Hypothalamus (tissue), 51 donors: ENCODE measurements at regions not wholly inside any gene's neighbourhood (a gene's known extent, or its start where the extent isn't known, plus 50 kb on each side); places are given as distances from the start of the nearest gene placed in this dataset.
"Not testable (repeated sequence)": the region's sequence is repeated elsewhere in the genome, so short reads cannot be mapped to it uniquely, and the experiment has no call there.

Source experiments
- DNase-seq, 51 donors: peaks; one replicate each; lab custom pipeline; 2025; lab: John Stamatoyannopoulos, UW

- DNase-seq, result no peak
These were observed 54.2 kb upstream of the OPRM1 start for GRCh38 chr6:153984811-153985210.

DNA sequence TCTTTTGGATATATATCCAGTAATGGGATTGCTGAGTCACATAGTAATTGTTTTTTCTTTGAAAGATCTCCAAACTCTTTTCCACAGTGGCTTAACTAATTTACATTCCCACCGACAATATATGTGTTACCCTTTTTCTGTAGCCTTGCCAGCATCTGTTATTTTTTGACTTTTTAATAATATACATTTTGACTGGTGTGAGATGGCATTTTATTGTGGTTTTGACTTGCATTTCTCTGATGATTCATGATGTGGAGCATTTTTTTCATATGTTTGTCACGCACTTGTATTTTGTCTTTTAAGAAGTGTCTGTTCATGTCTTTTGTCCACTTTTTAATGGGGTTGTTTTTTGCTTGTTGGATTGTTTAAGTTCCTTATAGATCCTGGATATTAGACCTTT lies 58.9 kb upstream of the OPRM1 start:
- no peak for DNase-seq

GRCh38 chr6:153978911-153979548 lies 60.0 kb upstream of the OPRM1 start:
- DNase-seq, result not testable (repeated sequence)

DNA sequence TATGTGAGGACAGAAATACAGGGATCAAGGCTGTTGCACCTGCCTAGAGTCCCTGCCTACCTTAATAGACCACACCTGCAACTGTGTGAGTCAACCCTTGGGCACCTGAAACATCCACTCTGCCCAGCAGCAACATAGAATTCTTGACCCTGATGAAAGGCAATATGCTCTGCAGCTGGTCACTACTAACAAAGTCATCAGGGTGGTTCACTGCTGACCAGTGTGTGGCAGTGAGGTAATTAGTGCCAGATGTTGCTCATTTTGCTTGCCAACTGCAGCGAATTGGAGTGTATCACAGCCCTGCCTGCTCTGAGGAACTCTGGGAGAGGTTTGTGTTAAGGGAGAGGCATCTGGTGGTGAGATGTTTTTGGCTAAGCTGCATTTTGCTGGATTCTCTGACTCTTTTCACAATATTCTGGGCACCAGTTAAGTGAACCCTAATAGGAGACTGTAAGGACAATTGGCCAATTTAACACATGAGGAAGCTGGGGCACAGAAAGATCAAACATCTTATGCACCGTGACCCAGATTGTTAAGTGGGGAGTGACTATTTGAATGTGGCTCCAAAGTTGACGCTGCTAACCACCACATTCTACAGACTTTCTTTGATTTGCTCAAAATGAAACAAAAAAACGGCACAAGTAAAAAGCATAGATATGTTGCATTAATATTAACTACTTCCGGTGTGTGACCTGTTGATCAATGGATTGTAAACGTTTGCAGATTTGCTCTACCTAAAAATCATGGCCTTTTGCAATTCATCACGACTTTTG lies 61.9 kb upstream of the OPRM1 start:
- no peak for DNase-seq

DNA sequence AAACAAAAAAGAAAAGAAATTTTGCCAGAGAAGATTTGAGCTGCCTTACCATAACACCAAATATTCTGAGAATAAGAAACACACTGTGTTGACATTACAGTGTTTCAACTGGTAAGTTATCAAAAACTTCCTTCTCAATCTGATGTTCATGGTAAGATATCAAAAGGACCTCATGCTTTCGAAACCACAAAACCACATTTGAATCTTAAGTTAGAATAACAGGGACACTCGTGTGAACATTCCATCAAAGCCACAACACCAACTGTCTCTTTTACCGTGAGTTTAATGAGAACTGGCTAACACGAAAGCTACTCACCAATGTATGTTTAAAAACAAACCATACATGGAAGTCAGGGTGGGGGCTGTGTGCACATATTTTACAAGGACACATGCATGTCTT lies 73.0 kb upstream of the OPRM1 start:
- DNase-seq, result no peak

GRCh38 chr6:153963352-153963751 lies 75.7 kb upstream of the OPRM1 start:
- DNase-seq, result no peak

DNA sequence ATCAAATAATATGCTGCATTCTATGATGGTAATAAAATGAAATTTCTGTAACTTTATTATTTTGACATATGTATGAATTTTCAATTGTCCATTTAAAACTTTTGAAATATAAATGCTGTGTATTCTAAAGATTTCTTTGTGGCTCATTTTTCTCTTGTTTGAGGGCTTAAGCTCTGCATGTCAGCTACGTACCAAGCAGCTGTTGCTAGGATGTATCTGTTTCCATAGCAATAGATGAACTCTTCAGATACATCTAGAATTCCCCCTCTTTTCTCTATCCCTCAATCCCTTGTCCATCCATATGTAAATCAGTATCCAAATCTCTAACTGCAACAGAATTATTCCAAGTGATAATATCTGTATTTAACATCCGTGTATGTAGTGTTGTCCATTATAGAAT lies 76.5 kb upstream of the OPRM1 start:
- no peak for DNase-seq

DNA sequence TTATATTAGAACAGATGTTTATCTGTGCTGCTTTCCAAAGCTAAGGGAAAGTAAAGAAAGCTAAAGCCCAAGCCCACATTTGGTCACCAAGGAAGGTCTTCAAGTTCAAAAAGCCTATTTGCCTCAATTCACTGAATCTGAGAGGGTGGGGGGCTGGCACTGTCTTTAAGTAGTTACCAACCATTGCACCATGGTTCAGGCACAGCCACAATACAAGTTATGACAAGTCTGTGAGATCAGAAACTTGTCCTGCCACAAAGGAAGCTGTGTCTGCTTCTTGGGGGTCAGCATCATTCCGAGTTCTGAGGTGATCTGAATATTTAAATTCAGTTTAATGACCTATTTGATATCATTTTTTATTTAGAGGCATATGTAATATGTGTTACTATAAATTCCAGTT lies 78.3 kb upstream of the OPRM1 start:
- DNase-seq, result no peak

- no peak for DNase-seq
These were observed 78.8 kb upstream of the OPRM1 start for GRCh38 chr6:153960281-153960680.

GRCh38 chr6:153959276-153959675 lies 79.8 kb upstream of the OPRM1 start:
- no peak for DNase-seq

- DNase-seq, result no peak
These were observed 80.2 kb upstream of the OPRM1 start for GRCh38 chr6:153958860-153959259.

DNA sequence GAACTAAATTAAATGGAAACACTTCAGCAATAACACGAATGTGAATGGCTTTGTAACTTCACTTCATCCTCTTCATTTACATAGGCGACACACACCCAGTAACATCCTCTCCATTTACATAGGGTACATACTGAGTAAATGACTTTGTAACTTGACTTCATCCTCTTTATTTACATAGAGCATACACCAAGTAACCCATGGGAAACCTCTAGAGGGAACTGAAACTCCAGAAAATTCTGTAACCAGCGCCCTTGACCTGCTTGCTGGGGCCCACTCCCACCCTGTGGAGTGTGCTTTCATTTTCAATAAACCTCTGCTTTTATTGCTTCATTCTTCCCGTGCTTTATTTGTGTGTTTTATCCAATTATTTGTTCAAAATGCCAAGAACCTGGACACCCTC lies 81.6 kb upstream of the OPRM1 start:
- no peak for DNase-seq

GRCh38 chr6:153956808-153957207 lies 82.2 kb upstream of the OPRM1 start:
- no peak for DNase-seq

DNA sequence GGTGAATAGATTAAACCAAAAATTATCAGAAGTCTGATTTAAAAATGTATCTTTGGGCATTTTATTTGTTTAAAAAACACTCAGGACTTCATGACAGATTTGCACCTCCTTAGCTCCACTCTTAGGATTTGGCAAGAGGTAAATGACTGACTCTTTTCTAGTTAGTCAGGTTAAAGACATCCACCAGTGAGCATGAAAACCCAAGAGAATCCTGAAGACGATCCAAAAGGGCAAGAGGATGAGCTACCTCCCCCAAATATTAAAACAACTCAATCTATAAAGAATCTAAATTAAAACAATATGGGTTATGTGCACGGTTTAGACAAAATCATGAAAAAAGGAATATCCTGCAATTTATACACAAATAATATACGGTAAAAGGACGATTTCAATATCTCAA lies 89.4 kb upstream of the OPRM1 start:
- DNase-seq, result no peak

DNA sequence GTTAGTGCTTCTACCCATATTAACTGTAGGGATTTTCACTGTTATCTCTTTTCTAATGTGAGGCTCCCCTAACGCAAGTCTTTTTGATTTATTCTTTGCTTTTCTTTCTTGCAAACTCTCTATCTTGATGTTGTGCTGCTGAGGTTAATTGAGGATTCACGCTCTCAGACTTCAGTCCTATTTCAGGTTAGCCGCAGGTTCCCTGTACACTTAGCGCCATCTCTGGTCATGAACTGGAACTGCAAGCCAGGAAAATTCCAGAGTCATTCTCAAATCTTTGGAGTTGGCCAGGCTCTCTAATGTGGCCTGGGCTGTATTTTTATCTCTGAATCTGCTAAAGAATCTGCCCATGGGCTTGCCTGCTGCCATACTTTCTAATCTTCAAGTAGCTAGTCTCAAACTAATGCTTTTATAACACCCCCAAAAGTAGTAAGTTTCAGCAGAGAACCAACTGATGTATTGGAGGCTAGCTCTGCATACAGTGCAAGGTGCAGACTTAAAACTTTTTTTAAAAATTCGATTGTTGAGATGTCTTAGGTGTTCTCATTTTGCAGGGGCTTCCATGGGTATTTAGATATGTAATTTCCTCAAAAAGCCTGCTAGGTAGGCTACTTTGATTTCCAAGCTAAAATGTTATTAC lies 91.1 kb upstream of the OPRM1 start:
- peak in 9 of 51 donors; percentile 0 to 25 (median 4) for DNase-seq

GRCh38 chr6:153944201-153944600 lies 94.8 kb upstream of the OPRM1 start:
- no peak for DNase-seq

- no peak for DNase-seq
These were observed 96.7 kb upstream of the OPRM1 start for GRCh38 chr6:153942361-153942760.

GRCh38 chr6:153941768-153942167 lies 97.3 kb upstream of the OPRM1 start:
- DNase-seq, result no peak

- DNase-seq, result no peak
These were observed 100.2 kb upstream of the OPRM1 start for GRCh38 chr6:153938876-153939275.

- no peak for DNase-seq
These were observed 107.6 kb upstream of the OPRM1 start for GRCh38 chr6:153931431-153931830.

GRCh38 chr6:153927867-153928266 lies 111.2 kb upstream of the OPRM1 start:
- no peak for DNase-seq
